Mucosa of descending colon (tissue), 3 donors: ENCODE measurements at regions not wholly inside any gene's neighbourhood (a gene's known extent, or its start where the extent isn't known, plus 50 kb on each side); places are given as distances from the start of the nearest gene placed in this dataset.

Experiments used
- ATAC-seq: fragments of 200-7000 bp; cut with Tn5 transposase; one replicate; pipeline ENCODE4 v1.9.1; 2020; ENCODE audit warnings: mild to moderate bottlenecking, moderate library complexity
- DNase-seq, 3 donors: peaks; one replicate each; pipeline ENCODE4 v3.0.0-alpha.2; 2020
- H3K36me3 ChIP-seq: fragments of 200-600 bp; one replicate; pipeline ENCODE4 v1.8.0; 2021; ENCODE audit warnings: low read depth, mild to moderate bottlenecking
- H3K4me1 ChIP-seq: fragments of 200-600 bp; one replicate; pipeline ENCODE4 v1.8.0; 2021; ENCODE audit warnings: low read depth, mild to moderate bottlenecking
- H3K4me3 ChIP-seq: fragments of 200-600 bp; one replicate; pipeline ENCODE4 v1.8.0; 2021; ENCODE audit warnings: mild to moderate bottlenecking
- H3K9me3 ChIP-seq: fragments of 200-600 bp; one replicate; pipeline ENCODE4 v1.8.0; 2021; ENCODE audit warnings: mild to moderate bottlenecking
- CTCF ChIP-seq: fragments of 200-600 bp; IDR thresholded peaks from one replicate; pipeline ENCODE4 v1.8.0; 2022; ENCODE audit warnings: antibody characterized with exemption, mild to moderate bottlenecking
- intact Hi-C, 2 donors: fragments of 100-400 bp; cut with DNase I in 1 of 2; cut with micrococcal nuclease in 1 of 2; formaldehyde crosslinking; loops; one replicate each; pipeline versions ENCODE4 v1.11.0 to v1.11.1; 2022; cut with DNase I, micrococcal nuclease
- donor health status: DM: no; HTN: no; CAD: no; lungs with moderate emphysema.
- donor health status: DM: no; HTN: no; CAD: no.
- donor health status: DM: no; HTN: yes; CAD: no.

- H3K36me3 ChIP-seq = no peaks in the 10 kb centered on the region
- H3K4me3 ChIP-seq = no peak overlapping the region
- no peak for DNase-seq
- no peak for TF ChIP-seq CTCF
- no peaks in the 10 kb centered on the region for H3K9me3 ChIP-seq
- ATAC-seq = no peak
- H3K4me1 ChIP-seq = no peaks in the 10 kb centered on the region
- intact Hi-C loops = no loop called here
These were observed 113.2 kb upstream of the SATB2 start for GRCh38 chr2:199570934-199571333.

DNA sequence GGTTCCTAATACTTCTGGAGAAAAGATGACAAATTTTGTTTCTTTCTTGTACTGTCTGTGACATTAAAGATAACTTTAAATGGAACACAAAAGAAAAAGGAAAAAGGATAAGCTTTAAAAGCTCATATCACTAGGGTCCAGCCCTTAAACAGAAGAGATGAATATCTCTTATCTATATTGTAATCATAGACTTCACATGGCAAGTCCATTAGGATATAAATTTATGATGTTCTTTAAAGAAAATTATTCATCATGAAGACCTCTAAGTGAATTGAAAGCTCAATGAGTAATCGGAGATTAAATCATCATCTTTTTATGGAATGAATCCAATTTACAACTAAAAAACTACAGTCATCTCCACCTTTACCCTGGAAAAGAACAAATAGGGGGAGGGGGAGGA is 111.6 kb upstream of the SATB2 start:
- no peaks in the 10 kb centered on the region for H3K36me3 ChIP-seq
- no peaks in the 10 kb centered on the region for H3K4me1 ChIP-seq
- intact Hi-C loops = no loop called here
- no peaks in the 10 kb centered on the region for H3K9me3 ChIP-seq
- H3K4me3 ChIP-seq = no peak overlapping the region
- no peak for TF ChIP-seq CTCF
- no peak for ATAC-seq
- DNase-seq = no peak

DNA sequence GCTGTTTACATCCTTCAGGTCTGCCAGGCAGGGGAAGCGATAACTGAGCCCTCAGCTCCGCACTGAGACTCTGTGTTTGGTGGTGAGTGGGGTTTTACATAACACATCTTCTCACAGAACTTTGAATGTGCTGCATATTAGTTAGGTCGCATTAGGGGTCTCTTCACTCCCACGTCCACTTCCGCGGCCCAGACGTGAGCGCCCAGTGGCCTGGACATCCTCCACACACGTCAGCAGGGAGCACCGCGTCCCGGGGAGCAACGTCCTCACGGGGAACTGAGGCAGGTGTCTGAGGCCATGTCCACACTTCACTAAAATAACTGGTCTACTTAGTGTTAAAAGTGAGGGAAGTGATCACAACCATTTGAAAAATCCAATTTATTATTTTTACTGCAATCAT is 100.4 kb upstream of the SATB2 start:
- Histone ChIP-seq H3K4me1 (no peaks in the 10 kb centered on the region), H3K9me3 (no peaks in the 10 kb centered on the region), H3K4me3 (no peak overlapping the region), H3K36me3 (no peaks in the 10 kb centered on the region)
- ATAC-seq (no peak), DNase-seq (no peak)
- intact Hi-C loops = no loop called here
- no peak for TF ChIP-seq CTCF

- TF ChIP-seq CTCF = no peak
- H3K4me1 ChIP-seq = no peaks in the 10 kb centered on the region
- no peak for DNase-seq
- no peak overlapping the region for H3K4me3 ChIP-seq
- intact Hi-C loops = no loop called here
- ATAC-seq = no peak
- H3K9me3 ChIP-seq = no peaks in the 10 kb centered on the region
- H3K36me3 ChIP-seq = no peaks in the 10 kb centered on the region
These were observed 99.0 kb upstream of the SATB2 start for GRCh38 chr2:199556527-199557285.

- Histone ChIP-seq H3K4me3 (no peak overlapping the region), H3K36me3 (no peaks in the 10 kb centered on the region), H3K4me1 (no peaks in the 10 kb centered on the region), H3K9me3 (no peaks in the 10 kb centered on the region)
- no peak for TF ChIP-seq CTCF
- DNase-seq (no peak), ATAC-seq (no peak)
- intact Hi-C loops = no loop called here
These were observed 96.3 kb upstream of the SATB2 start for GRCh38 chr2:199554026-199554425.

GRCh38 chr2:199552141-199552540 is 94.4 kb upstream of the SATB2 start:
- no peak for DNase-seq
- no peaks in the 10 kb centered on the region for H3K4me1 ChIP-seq
- no peaks in the 10 kb centered on the region for H3K9me3 ChIP-seq
- intact Hi-C loops = no loop called here
- no peaks in the 10 kb centered on the region for H3K36me3 ChIP-seq
- ATAC-seq = no peak
- no peak for TF ChIP-seq CTCF
- H3K4me3 ChIP-seq = no peak overlapping the region
